HL-60 (cell line): ENCODE measurements at regions not wholly inside any gene's neighbourhood (a gene's known extent, or its start where the extent isn't known, plus 50 kb on each side); places are given as distances from the start of the nearest gene placed in this dataset.
A peak's percentile ranks its signal among the peaks of the same experiment; 100 is the strongest.

ENCODE experiments used
- DNase-seq, 2 experiments: peaks; one replicate each; pipeline ENCODE4 v3.0.0-alpha.2; 2010 to 2020; ENCODE audit warnings: low read depth in 1 of 2, low spot score in 1 of 2
- H3K27ac ChIP-seq: fragments of 250-450 bp; sonication (Bioruptor Pico); replicated peaks from 2 replicates; pipeline ENCODE4 v1.5.1; 2020; ENCODE audit warnings: mild to moderate bottlenecking, moderate library complexity
- H3K27me3 ChIP-seq: fragments of 250-450 bp; sonication (Bioruptor Pico); 2 replicates; pipeline ENCODE4 v1.5.1; 2021; ENCODE audit warnings: mild to moderate bottlenecking, moderate library complexity; ENCODE audit not compliant: insufficient read depth, poor library complexity, severe bottlenecking
- H3K4me3 ChIP-seq: replicated peaks from 2 replicates; pipeline ENCODE4 v1.5.1; 2011; ENCODE audit warnings: mild to moderate bottlenecking, control low read depth, low read length; ENCODE audit not compliant: insufficient read depth
- CTCF ChIP-seq: IDR thresholded peaks from one replicate; pipeline ENCODE4 v1.5.1; 2011; ENCODE audit warnings: low read length, control low read depth, inconsistent platforms; ENCODE audit not compliant: insufficient read depth
- GABPA ChIP-seq: IDR thresholded peaks from 2 replicates; pipeline ENCODE4 v1.6.1; 2012; ENCODE audit warnings: low read depth
- POLR2AphosphoS5 ChIP-seq: IDR thresholded peaks from 2 replicates; pipeline ENCODE4 v1.6.1; 2012; ENCODE audit warnings: low read depth
- SPI1 ChIP-seq: IDR thresholded peaks from 2 replicates; pipeline ENCODE4 v1.6.1; 2012; ENCODE audit warnings: low read depth, mild to moderate bottlenecking, borderline replicate concordance
- TF ChIP-seq, protein P1 (sequence below): IDR thresholded peaks from 2 replicates; pipeline ENCODE4 v1.6.1; 2012; ENCODE audit warnings: low read depth; ENCODE audit not compliant: insufficient replicate concordance

GRCh38 chr3:99536555-99537314 is 101.7 kb upstream of the COL8A1 start:
- no peak overlapping the region for H3K27ac ChIP-seq
- TF ChIP-seq GABPA = no peak
- TF ChIP-seq, protein P1, sequence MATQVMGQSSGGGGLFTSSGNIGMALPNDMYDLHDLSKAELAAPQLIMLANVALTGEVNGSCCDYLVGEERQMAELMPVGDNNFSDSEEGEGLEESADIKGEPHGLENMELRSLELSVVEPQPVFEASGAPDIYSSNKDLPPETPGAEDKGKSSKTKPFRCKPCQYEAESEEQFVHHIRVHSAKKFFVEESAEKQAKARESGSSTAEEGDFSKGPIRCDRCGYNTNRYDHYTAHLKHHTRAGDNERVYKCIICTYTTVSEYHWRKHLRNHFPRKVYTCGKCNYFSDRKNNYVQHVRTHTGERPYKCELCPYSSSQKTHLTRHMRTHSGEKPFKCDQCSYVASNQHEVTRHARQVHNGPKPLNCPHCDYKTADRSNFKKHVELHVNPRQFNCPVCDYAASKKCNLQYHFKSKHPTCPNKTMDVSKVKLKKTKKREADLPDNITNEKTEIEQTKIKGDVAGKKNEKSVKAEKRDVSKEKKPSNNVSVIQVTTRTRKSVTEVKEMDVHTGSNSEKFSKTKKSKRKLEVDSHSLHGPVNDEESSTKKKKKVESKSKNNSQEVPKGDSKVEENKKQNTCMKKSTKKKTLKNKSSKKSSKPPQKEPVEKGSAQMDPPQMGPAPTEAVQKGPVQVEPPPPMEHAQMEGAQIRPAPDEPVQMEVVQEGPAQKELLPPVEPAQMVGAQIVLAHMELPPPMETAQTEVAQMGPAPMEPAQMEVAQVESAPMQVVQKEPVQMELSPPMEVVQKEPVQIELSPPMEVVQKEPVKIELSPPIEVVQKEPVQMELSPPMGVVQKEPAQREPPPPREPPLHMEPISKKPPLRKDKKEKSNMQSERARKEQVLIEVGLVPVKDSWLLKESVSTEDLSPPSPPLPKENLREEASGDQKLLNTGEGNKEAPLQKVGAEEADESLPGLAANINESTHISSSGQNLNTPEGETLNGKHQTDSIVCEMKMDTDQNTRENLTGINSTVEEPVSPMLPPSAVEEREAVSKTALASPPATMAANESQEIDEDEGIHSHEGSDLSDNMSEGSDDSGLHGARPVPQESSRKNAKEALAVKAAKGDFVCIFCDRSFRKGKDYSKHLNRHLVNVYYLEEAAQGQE = no peak
- no peak for TF ChIP-seq CTCF
- TF ChIP-seq SPI1 = no peak
- no peak for TF ChIP-seq POLR2AphosphoS5
- DNase-seq = no peak
- no peaks in the 10 kb centered on the region for H3K27me3 ChIP-seq
- H3K4me3 ChIP-seq = no peak overlapping the region

DNA sequence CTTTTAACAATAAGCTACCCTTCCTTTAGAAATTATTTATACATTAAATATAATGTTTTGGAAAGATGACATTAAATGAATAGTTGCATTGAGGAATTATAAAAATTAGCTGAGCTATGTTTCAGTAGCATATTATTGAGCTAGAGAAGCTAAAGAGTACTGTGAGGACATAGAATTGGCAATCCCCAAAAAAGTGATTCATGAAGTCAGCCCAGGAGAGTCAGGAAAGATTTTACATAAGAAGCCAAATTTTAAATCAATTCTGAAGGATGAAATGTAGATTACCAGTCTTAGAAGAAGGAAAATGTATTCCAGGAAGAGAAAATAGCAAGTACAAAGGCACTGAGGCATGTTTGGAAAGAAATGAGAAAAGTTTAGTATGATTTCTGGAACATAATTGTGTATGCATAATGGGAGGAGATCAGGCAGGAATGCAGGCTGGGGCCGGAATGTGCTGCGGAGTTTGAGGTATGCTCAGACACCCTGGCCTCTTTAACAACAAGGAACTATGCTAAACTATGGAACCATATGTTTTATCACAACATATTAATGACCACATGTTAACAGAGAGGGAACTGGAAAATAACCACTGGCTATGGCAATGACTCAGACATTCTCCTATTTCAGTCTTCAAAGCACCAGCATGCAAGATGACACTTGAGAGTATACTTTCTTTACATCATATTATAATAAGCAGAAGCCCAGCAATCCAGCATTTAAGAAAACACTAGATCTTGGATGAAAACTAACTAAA is 103.3 kb upstream of the COL8A1 start:
- Histone ChIP-seq H3K4me3 (no peak overlapping the region), H3K27me3 (no peaks in the 10 kb centered on the region), H3K27ac (no peak overlapping the region)
- no peak for DNase-seq
- TF ChIP-seq GABPA (no peak), CTCF (no peak), POLR2AphosphoS5 (no peak), SPI1 (no peak)
- TF ChIP-seq, protein P1 = no peak

DNA sequence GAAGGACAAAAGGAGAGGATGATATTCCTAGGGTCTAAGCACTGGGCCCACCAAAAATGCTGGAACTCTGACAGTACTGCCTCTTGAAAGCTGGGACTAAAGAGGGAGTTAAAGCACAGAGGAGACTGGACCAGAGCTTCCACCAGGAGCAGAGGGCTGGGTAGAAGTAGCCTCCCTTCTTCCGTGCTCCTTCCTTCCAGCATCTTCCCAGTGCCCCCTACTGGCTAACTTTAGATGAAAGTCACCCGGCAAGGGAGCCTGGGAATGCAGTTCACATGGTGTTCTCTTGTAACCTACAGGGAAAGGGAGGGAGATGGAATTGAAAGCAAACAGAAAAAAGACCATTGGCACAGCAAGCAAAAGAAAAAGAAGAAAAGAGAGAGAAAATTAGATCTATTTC is 106.1 kb upstream of the COL8A1 start:
- TF ChIP-seq CTCF = peak; percentile 50
- no peak for TF ChIP-seq GABPA
- no peak for TF ChIP-seq SPI1
- TF ChIP-seq POLR2AphosphoS5 = no peak
- TF ChIP-seq, protein P1 = no peak
- Histone ChIP-seq H3K27me3 (no peaks in the 10 kb centered on the region), H3K4me3 (no peak overlapping the region), H3K27ac (no peak overlapping the region)
- peak; percentile 16 to 52 for DNase-seq
